ENCODE measurements at regions not wholly inside any gene's neighbourhood (a gene's known extent, or its start where the extent isn't known, plus 50 kb on each side); places are given as distances from the start of the nearest gene placed in this dataset.

- H3K4me1 ChIP-seq (ENCODE audit: control insufficient read depth, insufficient read depth, low read length) = no peaks in the 10 kb centered on the region
- ChIA-PET POLR2A (ENCODE audit: unreplicated experiment) (no interaction called here), CTCF (no interaction called here)
- no peak overlapping the region for H3K18ac ChIP-seq (ENCODE audit: low read depth, low read length)
- no peak for ATAC-seq (ENCODE audit: low read depth)
- no peak overlapping the region for H3K4me2 ChIP-seq (ENCODE audit: low read depth, low read length)
- BruUV-seq (replicated peaks) = no TSS peak
- no peak overlapping the region for H3K23ac ChIP-seq (ENCODE audit: low read depth, low read length)
- no peak overlapping the region for H3K14ac ChIP-seq (replicated peaks; ENCODE audit: low read depth, low read length)
- 0% methylated on average over 1 of the region's 3 CpGs; no CpG with 5 or more reads in 1 of the 2 experiments for WGBS, 2 experiments (ENCODE audit: extremely low coverage in 2 of 2, insufficient read length in 1 of 2)
- H4K91ac ChIP-seq (ENCODE audit: insufficient read depth, low read depth, low read length) = no peak overlapping the region
- H3K4me3 ChIP-seq (ENCODE audit: insufficient read depth, low read depth, low read length) = no peak overlapping the region
- dilution Hi-C loops (cut with HindIII; ENCODE audit: low sequenced_read_pairs, unreplicated experiment) (no loop called here), intact Hi-C loops (cut with micrococcal nuclease) (no loop called here), in situ Hi-C loops (cut with MboI; ENCODE audit: low sequenced_read_pairs) (no loop called here)
- H3K9me1 ChIP-seq (ENCODE audit: insufficient read depth, low read length) = no peaks in the 10 kb centered on the region
- no peak overlapping the region for H3K27ac ChIP-seq (ENCODE audit: insufficient read depth, low read length)
- H3K79me1 ChIP-seq (ENCODE audit: low read depth in 1 of 2, low read length in 2 of 2) = no peaks in the 10 kb centered on the region
- H3K9ac ChIP-seq (ENCODE audit: low read depth, low read length) = no peak overlapping the region
- no peak overlapping the region for H2BK120ac ChIP-seq (ENCODE audit: low read depth, low read length)
- no peak overlapping the region for H2BK5ac ChIP-seq (ENCODE audit: low read depth, low read length, poor library complexity, severe bottlenecking)
- H2BK20ac ChIP-seq (ENCODE audit: low read depth, low read length) = no peak overlapping the region
- no peaks in the 10 kb centered on the region for H3K36me3 ChIP-seq (ENCODE audit: control insufficient read depth, insufficient read depth, low read length)
- TF ChIP-seq RAD21 (IDR thresholded peaks at IDR 0.05; ENCODE audit: low read length) (no peak), MXI1 (IDR thresholded peaks at IDR 0.05; ENCODE audit: borderline replicate concordance, low read depth, low read length) (no peak), SMC3 (IDR thresholded peaks at IDR 0.05; ENCODE audit: low read depth, low read length) (no peak), POLR2A (IDR thresholded peaks at IDR 0.05; ENCODE audit: low read depth, low read length) (no peak), BHLHE40 (IDR thresholded peaks at IDR 0.05; ENCODE audit: low read depth, low read length) (no peak), RFX5 (IDR thresholded peaks at IDR 0.05; ENCODE audit: low read depth, low read length) (no peak), FOS (IDR thresholded peaks at IDR 0.05; ENCODE audit: low read depth, low read length) (no peak), ELK1 (IDR thresholded peaks at IDR 0.05; ENCODE audit: borderline replicate concordance, low read depth, low read length) (no peak), MAFK (IDR thresholded peaks at IDR 0.05; ENCODE audit: low read depth, low read length) (no peak), RCOR1 (IDR thresholded peaks at IDR 0.05; ENCODE audit: insufficient replicate concordance, low read length) (no peak), MAZ (IDR thresholded peaks at IDR 0.05; ENCODE audit: borderline replicate concordance, low read depth, low read length) (no peak)
- no peak overlapping the region for H3K56ac ChIP-seq (ENCODE audit: extremely low read depth, insufficient read depth, low read length)
- peaks cover 25% of the 10 kb centered on the region for H3K9me3 ChIP-seq (ENCODE audit: control insufficient read depth, insufficient read depth, low read length)
- H2BK15ac ChIP-seq (ENCODE audit: low read depth, low read length) = no peak overlapping the region
- no peak overlapping the region for H4K5ac ChIP-seq (ENCODE audit: low read depth, low read length)
- no peak overlapping the region for H2AK9ac ChIP-seq (replicated peaks; ENCODE audit: low read depth, low read length, poor library complexity)
- no peaks in the 10 kb centered on the region for H3K27me3 ChIP-seq (ENCODE audit: control insufficient read depth, insufficient read depth, low read length)
- no peak for DNase-seq
- no peak overlapping the region for H2AFZ ChIP-seq (replicated peaks; ENCODE audit: low read length, poor library complexity)
- no peak overlapping the region for H4K8ac ChIP-seq (ENCODE audit: low read depth in 2 of 2, low read length in 2 of 2)
- H3K4ac ChIP-seq (ENCODE audit: low read depth, low read length) = no peak overlapping the region
- H2AK5ac ChIP-seq (ENCODE audit: low read depth, low read length) = no peak overlapping the region
- no peaks in the 10 kb centered on the region for H4K20me1 ChIP-seq (ENCODE audit: insufficient read depth, low read length)
Measured at GRCh38 chr14:66311058-66311457, 175.1 kb upstream of the CCDC196 start.
